K562 (cell line): ENCODE measurements at regions not wholly inside any gene's neighbourhood (a gene's known extent, or its start where the extent isn't known, plus 50 kb on each side); places are given as distances from the start of the nearest gene placed in this dataset.

Experiments
- ATAC-seq: fragments of 200-7000 bp; cut with Tn5 transposase; 3 replicates; pipeline ENCODE4 v1.9.1; 2020; ENCODE audit warnings: moderate library complexity
- BruUV-seq: library from RNA; stranded (reverse); fragments of 400-500 nt; replicated peaks from 2 replicates; lab custom pipeline; 2021; lab: Mats Ljungman, UMichigan
- CTCF ChIA-PET: fragments of 300-600 bp; formaldehyde crosslinking; extraction: SDS; loops from one replicate; lab custom pipeline; 2021; ENCODE audit warnings: low intra/inter-chr PET ratio; lab: Yijun Ruan, JAX
- POLR2A ChIA-PET: fragments of 300-600, 350-650 bp; sonication (Branson Sonifier 250); formaldehyde crosslinking; extraction: SDS; loops from one replicate; lab custom pipeline; 2021; ENCODE audit warnings: antibody characterized with exemption, inconsistent platforms; lab: Yijun Ruan, JAX
- DNase-seq, 4 experiments: peaks; one replicate each; pipeline versions ENCODE4 v3.0.0 to v3.0.0-alpha.2; 2011 to 2018; ENCODE audit warnings: low spot score in 3 of 4, mixed read lengths in 3 of 4; ENCODE audit errors: extremely low read depth in 1 of 4
- FAIRE-seq: peaks from 2 replicates; lab custom pipeline; 2011; peaks lifted over from hg19 to GRCh38; lab: Jason Lieb, UNC
- H2AFZ ChIP-seq: 2 replicates; pipeline ENCODE4 v1.6.0; 2011; ENCODE audit warnings: low read depth, low read length, control low read depth, inconsistent platforms
- H3K27ac ChIP-seq: fragments of 200-600 bp; 3 replicates; pipeline ENCODE4 v1.8.0; 2011; ENCODE audit warnings: low read depth, mild to moderate bottlenecking, control low read depth, inconsistent platforms, low read length, moderate library complexity, mixed read lengths; ENCODE audit errors: extremely low read depth
- H3K27me3 ChIP-seq, 2 experiments: fragments of 300-600 bp in 1 of 2; 2 replicates in 1 of 2; 3 replicates in 1 of 2; pipeline versions ENCODE4 v1.6.0 to v1.8.0; 2011; ENCODE audit warnings: inconsistent platforms in 2 of 2, low read length in 2 of 2, mild to moderate bottlenecking in 1 of 2, mixed read lengths in 1 of 2, moderate library complexity in 1 of 2; ENCODE audit not compliant: control insufficient read depth in 2 of 2, insufficient read depth in 2 of 2
- H3K36me3 ChIP-seq: fragments of 300-600 bp; 3 replicates; pipeline ENCODE4 v1.8.0; 2011; ENCODE audit warnings: mild to moderate bottlenecking, low read length, inconsistent platforms; ENCODE audit not compliant: control insufficient read depth, insufficient read depth
- H3K4me1 ChIP-seq, 2 experiments: fragments of 200-600 bp in 1 of 2; replicated peaks in 1 of 2; 2 replicates in 1 of 2; 3 replicates in 1 of 2; pipeline versions ENCODE4 v1.5.1 to v1.8.0; 2011; ENCODE audit warnings: inconsistent platforms in 2 of 2, low read length in 2 of 2, mild to moderate bottlenecking in 1 of 2, mixed read lengths in 1 of 2, moderate library complexity in 1 of 2; ENCODE audit not compliant: control insufficient read depth in 2 of 2, insufficient read depth in 2 of 2
- H3K4me2 ChIP-seq: 2 replicates; pipeline ENCODE4 v1.6.1; 2011; ENCODE audit warnings: low read length, control low read depth, inconsistent platforms, mixed read lengths; ENCODE audit not compliant: insufficient read depth
- H3K4me3 ChIP-seq: fragments of 200-600 bp; sonication (generic), shearing (Covaris generic); 2 replicates; pipeline ENCODE4 v1.5.1; 2016; ENCODE audit warnings: control low read depth, inconsistent platforms
- H3K79me2 ChIP-seq: fragments of 200-600 bp; 3 replicates; pipeline ENCODE4 v1.8.0; 2011; ENCODE audit warnings: low read length, inconsistent platforms; ENCODE audit not compliant: control insufficient read depth, insufficient read depth
- H3K9ac ChIP-seq, 2 experiments: 2 replicates each; pipeline versions ENCODE4 v1.6.0 to v1.6.1; 2011; ENCODE audit warnings: low read depth in 2 of 2, low read length in 2 of 2, control low read depth in 1 of 2, inconsistent platforms in 1 of 2, mild to moderate bottlenecking in 1 of 2, mixed read lengths in 1 of 2; ENCODE audit not compliant: insufficient read depth in 1 of 2
- H3K9me1 ChIP-seq: one replicate; pipeline ENCODE4 v1.6.0; 2011; ENCODE audit warnings: inconsistent platforms, mild to moderate bottlenecking, low read length, moderate library complexity; ENCODE audit not compliant: control insufficient read depth, insufficient read depth
- H3K9me3 ChIP-seq: replicated peaks from 2 replicates; pipeline ENCODE4 v1.5.1; 2011; ENCODE audit warnings: low read depth, low read length, inconsistent platforms; ENCODE audit not compliant: control insufficient read depth, insufficient read depth
- H4K20me1 ChIP-seq: replicated peaks from 2 replicates; pipeline ENCODE4 v1.6.1; 2011; ENCODE audit warnings: low read length, inconsistent platforms, mixed read lengths; ENCODE audit not compliant: control insufficient read depth, insufficient read depth
- ELF1 ChIP-seq: fragments of 200-800 bp; sonication (Bioruptor generic); IDR thresholded peaks from 2 replicates; pipeline ENCODE4 v1.6.1; 2016; ENCODE audit warnings: missing genetic modification characterization, missing compliant biosample characterization
- HES1 ChIP-seq: fragments of 450-650 bp; IDR thresholded peaks from 2 replicates; pipeline ENCODE4 v1.6.1; 2016; ENCODE audit warnings: low read depth, mild to moderate bottlenecking, moderate library complexity
- MTF1 ChIP-seq: fragments of 250-450 bp; sonication (Bioruptor Pico); IDR thresholded peaks from 2 replicates; pipeline ENCODE4 v1.9.0; 2021; ENCODE audit warnings: moderate library complexity, mild to moderate bottlenecking, inconsistent platforms, borderline replicate concordance
- NR3C1 ChIP-seq: sonication (generic); formaldehyde crosslinking; IDR thresholded peaks from 2 replicates; pipeline ENCODE4 v1.8.1; 2022; ENCODE audit warnings: missing genetic modification reagents
- SREBF2 ChIP-seq: sonication (generic); formaldehyde crosslinking; IDR thresholded peaks from 2 replicates; pipeline ENCODE4 v1.4.0; 2020; ENCODE audit warnings: mild to moderate bottlenecking, missing genetic modification reagents
- TSC22D4 ChIP-seq: fragments of 450-650 bp; IDR thresholded peaks from 2 replicates; pipeline ENCODE4 v1.6.1; 2016; ENCODE audit warnings: missing genetic modification characterization, missing biosample characterization, control low read depth
- ZNF253 ChIP-seq: fragments of 250-450 bp; sonication (Bioruptor Pico); conservative IDR thresholded peaks from 2 replicates; pipeline ENCODE4 v1.6.1; 2021; ENCODE audit warnings: mild to moderate bottlenecking
- WGBS: fragments of 100-300 bp; shearing (Covaris generic); methylation state at CpG from one replicate; pipeline ENCODE4 v1.1.6; 2016; ENCODE audit warnings: low coverage, mixed read lengths; ENCODE audit not compliant: insufficient coverage; ENCODE audit errors: missing lambda C conversion rate; 5-methylcytosine and 5-hydroxymethylcytosine counted together
- in situ Hi-C: fragments of 300-500 bp; cut with MboI; formaldehyde crosslinking; loops from 4 replicates; pipeline ENCODE4 v1.15.0; 2018; ENCODE audit warnings: inconsistent platforms, mixed read lengths
- intact Hi-C: fragments of 100-400 bp; cut with micrococcal nuclease; formaldehyde crosslinking; loops from 2 replicates; pipeline ENCODE4 v1.14.2; 2022
- TF ChIP-seq, protein P1 (sequence below): fragments of 450-650 bp; formaldehyde crosslinking; IDR thresholded peaks from 2 replicates; pipeline ENCODE4 v1.4.0; 2022; ENCODE audit warnings: missing genetic modification characterization

DNA sequence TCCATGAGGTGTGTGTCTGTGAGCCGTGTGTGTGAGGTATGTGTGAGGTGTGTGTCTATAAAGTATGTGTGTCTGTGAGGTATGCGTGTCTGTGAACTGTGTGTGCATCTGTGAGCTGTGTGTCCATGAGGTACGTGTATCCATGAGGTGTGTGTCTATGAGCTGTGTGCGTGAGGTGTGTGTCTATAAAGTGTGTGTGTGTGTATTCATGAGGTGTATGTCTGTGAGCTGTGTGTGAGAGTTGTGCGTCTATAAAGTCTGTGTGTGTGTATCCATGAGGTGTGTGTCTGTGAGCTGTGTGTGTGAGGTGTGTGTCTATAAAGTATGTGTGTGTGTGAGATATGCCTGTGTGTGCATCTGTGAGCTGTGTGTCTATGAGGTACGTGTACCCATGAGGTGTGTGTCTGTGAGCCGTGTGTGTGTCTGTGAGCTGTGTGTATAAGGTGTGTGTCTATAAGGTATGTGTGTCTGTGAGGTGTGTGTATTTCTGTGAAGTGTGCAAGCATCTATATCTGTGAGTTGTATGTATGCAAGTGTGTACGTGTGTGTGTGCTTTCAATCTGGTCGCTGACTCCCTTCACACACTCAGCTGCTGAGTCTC is 91.9 kb upstream of the FOXP4 start:
- FAIRE-seq (no peak), ATAC-seq (no peak), DNase-seq (no peak)
- Histone ChIP-seq H3K9ac (no peak overlapping the region), H3K4me1 (peaks cover 0 to 9% of the 10 kb centered on the region in 2 experiments; a peak in 1 of 5 replicates), H4K20me1 (0 out of 2 replicates have a peak, but pooled peaks cover 28% of the 10 kb centered on the region), H3K9me1 (no peaks in the 10 kb centered on the region), H3K4me3 (no peak overlapping the region), H3K27me3 (peaks cover 41 to 73% of the 10 kb centered on the region in 2 experiments), H3K4me2 (no peak overlapping the region), H3K9me3 (no peaks in the 10 kb centered on the region), H3K79me2 (no peaks in the 10 kb centered on the region), H3K27ac (no peak overlapping the region), H2AFZ (no peak overlapping the region), H3K36me3 (no peaks in the 10 kb centered on the region)
- POLR2A ChIA-PET, result interaction anchor here (2.3 kb wide), 1 partner anchor 10 kb away, joined by 6 read pairs; no protein-coding TSS in a partner anchor
- TF ChIP-seq NR3C1, result no peak
- TF ChIP-seq, protein P1, sequence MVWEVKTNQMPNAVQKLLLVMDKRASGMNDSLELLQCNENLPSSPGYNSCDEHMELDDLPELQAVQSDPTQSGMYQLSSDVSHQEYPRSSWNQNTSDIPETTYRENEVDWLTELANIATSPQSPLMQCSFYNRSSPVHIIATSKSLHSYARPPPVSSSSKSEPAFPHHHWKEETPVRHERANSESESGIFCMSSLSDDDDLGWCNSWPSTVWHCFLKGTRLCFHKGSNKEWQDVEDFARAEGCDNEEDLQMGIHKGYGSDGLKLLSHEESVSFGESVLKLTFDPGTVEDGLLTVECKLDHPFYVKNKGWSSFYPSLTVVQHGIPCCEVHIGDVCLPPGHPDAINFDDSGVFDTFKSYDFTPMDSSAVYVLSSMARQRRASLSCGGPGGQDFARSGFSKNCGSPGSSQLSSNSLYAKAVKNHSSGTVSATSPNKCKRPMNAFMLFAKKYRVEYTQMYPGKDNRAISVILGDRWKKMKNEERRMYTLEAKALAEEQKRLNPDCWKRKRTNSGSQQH (CRISPR knock-in tag), result 0 out of 2 replicates have a peak, but pooled peaks have one; percentile 1
- TF ChIP-seq MTF1, result no peak
- peak; percentile 86; the same call in 1 of the 2 replicates for TF ChIP-seq TSC22D4 (tag)
- TF ChIP-seq ELF1 (tag), result no peak
- TF ChIP-seq ZNF253, result no peak
- TF ChIP-seq HES1, result no peak
- no peak for TF ChIP-seq SREBF2
- in situ Hi-C loops (no loop called here), intact Hi-C loops (no loop called here)
- no TSS peak for BruUV-seq
- WGBS, result 1% methylated on average over 9 of the region's 9 CpGs
- CTCF ChIA-PET, result no interaction called here
